ENCODE measurements at regions not wholly inside any gene's neighbourhood (a gene's known extent, or its start where the extent isn't known, plus 50 kb on each side); places are given as distances from the start of the nearest gene placed in this dataset.

GRCh38 chr11:80846442-80846841 lies 1405.6 kb upstream of the TENM4 start:
- Histone ChIP-seq H3K9me3 (no peaks in the 10 kb centered on the region), H3K4me1 (no peaks in the 10 kb centered on the region), H3K4me2 (no peak overlapping the region), H3K4me3 (no peak overlapping the region), H3K27ac (no peak overlapping the region)
- ChIA-PET CTCF (no interaction called here), POLR2A (no interaction called here)
- ATAC-seq (no peak), DNase-seq (ENCODE audit: low read depth in 1 of 2, low spot score in 1 of 2) (no peak), FAIRE-seq (no peak)
- TF ChIP-seq ATOH8 (CRISPR knock-in tag; IDR thresholded peaks at IDR 0.05; ENCODE audit: low read depth): no peak
- no peak for TF ChIP-seq RFX5 (IDR thresholded peaks at IDR 0.05)
- no peak for TF ChIP-seq CTCF (IDR thresholded peaks at IDR 0.05)

- H3K9me3 ChIP-seq: no peaks in the 10 kb centered on the region
- DNase-seq (ENCODE audit: low read depth in 1 of 2, low spot score in 1 of 2): no peak
- H3K4me2 ChIP-seq: no peak overlapping the region
- FAIRE-seq: no peak
- TF ChIP-seq NFE2L2 (conservative IDR thresholded peaks at IDR 0.05; ENCODE audit: low read length): no peak
- no peak for TF ChIP-seq PHF8 (IDR thresholded peaks at IDR 0.05; ENCODE audit: borderline replicate concordance, low read depth)
- no peak for TF ChIP-seq MYC (IDR thresholded peaks at IDR 0.05; ENCODE audit: borderline replicate concordance, low read length)
- TF ChIP-seq SREBF2 (IDR thresholded peaks at IDR 0.05): no peak
- TF ChIP-seq RCOR1 (IDR thresholded peaks at IDR 0.05; ENCODE audit: low read depth, low read length): no peak
- TF ChIP-seq TP53 (CRISPR knock-in tag; IDR thresholded peaks at IDR 0.05): no peak
- no peak for TF ChIP-seq HOXB5 (CRISPR knock-in tag; IDR thresholded peaks at IDR 0.05)
- TF ChIP-seq EP300 (IDR thresholded peaks at IDR 0.05): no peak
- TF ChIP-seq ZNF302 (CRISPR knock-in tag; IDR thresholded peaks at IDR 0.05): no peak
- TF ChIP-seq HMGXB4 (CRISPR knock-in tag; IDR thresholded peaks at IDR 0.05; ENCODE audit: borderline replicate concordance): no peak
- no peak for TF ChIP-seq ZFP36 (IDR thresholded peaks at IDR 0.05; ENCODE audit: borderline replicate concordance, partially characterized antibody)
- TF ChIP-seq ZSCAN20 (CRISPR knock-in tag; IDR thresholded peaks at IDR 0.05): no peak
- no peak for TF ChIP-seq HDAC2 (IDR thresholded peaks at IDR 0.05)
- TF ChIP-seq POLR2AphosphoS2 (conservative IDR thresholded peaks at IDR 0.05; ENCODE audit: low read length): no peak
- no peak overlapping the region for H3K27ac ChIP-seq
- H3K4me1 ChIP-seq: no peaks in the 10 kb centered on the region
- WGBS (ENCODE audit: missing lambda C conversion rate): 6% methylated on average over 8 of the region's 8 CpGs
- ATAC-seq: no peak
- ChIA-PET POLR2A (no interaction called here), CTCF (no interaction called here)
- no peak overlapping the region for H3K4me3 ChIP-seq
These were observed 1403.4 kb upstream of the TENM4 start for GRCh38 chr11:80844110-80844819.

GRCh38 chr11:80843266-80843974 lies 1402.6 kb upstream of the TENM4 start:
- CTCF ChIA-PET: no interaction called here
- no peak for TF ChIP-seq JUN (IDR thresholded peaks at IDR 0.05)
- no peak for TF ChIP-seq KDM5A (IDR thresholded peaks at IDR 0.05)
- no peak for DNase-seq (ENCODE audit: low read depth in 1 of 2, low spot score in 1 of 2)
- WGBS (ENCODE audit: missing lambda C conversion rate): 6% methylated on average over 2 of the region's 2 CpGs
- Histone ChIP-seq H3K4me1 (no peaks in the 10 kb centered on the region), H3K4me2 (no peak overlapping the region), H3K27ac (no peak overlapping the region), H3K9me3 (no peaks in the 10 kb centered on the region), H3K4me3 (no peak overlapping the region)
- ATAC-seq: no peak
- POLR2A ChIA-PET: no interaction called here
- FAIRE-seq: no peak
